H1 (cell line): ENCODE measurements at regions not wholly inside any gene's neighbourhood (a gene's known extent, or its start where the extent isn't known, plus 50 kb on each side); places are given as distances from the start of the nearest gene placed in this dataset.

Experiments used
- CTCF ChIA-PET: fragments of 300-600 bp; sonication (Branson Sonifier 250); formaldehyde crosslinking; loops from one replicate; lab custom pipeline; 2021; ENCODE audit not compliant: partially characterized antibody; lab: Charles Lee
- POLR2A ChIA-PET: fragments of 300-600 bp; sonication (Branson Sonifier 250); formaldehyde crosslinking; loops from one replicate; lab custom pipeline; 2021; ENCODE audit warnings: inconsistent platforms; ENCODE audit not compliant: partially characterized antibody; lab: Charles Lee
- DNase-seq, 2 experiments: peaks; one replicate each; pipeline versions ENCODE4 v3.0.0 to v3.0.0-alpha.2; 2010 to 2022; ENCODE audit warnings: low spot score in 2 of 2, low read depth in 1 of 2, mixed read lengths in 1 of 2
- FAIRE-seq: peaks from 2 replicates; lab custom pipeline; 2011; peaks lifted over from hg19 to GRCh38; lab: Jason Lieb, UNC
- H2AFZ ChIP-seq: 2 replicates; pipeline ENCODE4 v1.8.1; 2012; ENCODE audit warnings: low read length, inconsistent platforms
- H2AK5ac ChIP-seq: 2 replicates; pipeline ENCODE4 v1.6.1; 2013; ENCODE audit warnings: low read depth, low read length
- H2BK120ac ChIP-seq: replicated peaks from 2 replicates; pipeline ENCODE3; 2013; ENCODE audit warnings: low read depth, low read length, inconsistent platforms
- H2BK12ac ChIP-seq: 2 replicates; pipeline ENCODE4 v1.6.1; 2013; ENCODE audit warnings: low read depth, low read length
- H2BK15ac ChIP-seq: 2 replicates; pipeline ENCODE4 v1.6.1; 2013; ENCODE audit warnings: low read length
- H2BK20ac ChIP-seq: 2 replicates; pipeline ENCODE4 v1.6.1; 2013; ENCODE audit warnings: low read length
- H2BK5ac ChIP-seq: 2 replicates; pipeline ENCODE4 v1.6.1; 2013; ENCODE audit warnings: low read depth, low read length
- H3K14ac ChIP-seq: 2 replicates; pipeline ENCODE4 v1.6.1; 2013; ENCODE audit warnings: inconsistent platforms; ENCODE audit not compliant: insufficient read length
- H3K18ac ChIP-seq: 2 replicates; pipeline ENCODE4 v1.6.1; 2013; ENCODE audit warnings: low read length; ENCODE audit errors: extremely low read depth
- H3K23ac ChIP-seq: 2 replicates; pipeline ENCODE4 v1.6.1; 2013; ENCODE audit warnings: inconsistent platforms; ENCODE audit not compliant: insufficient read length
- H3K23me2 ChIP-seq: 2 replicates; pipeline ENCODE4 v1.6.1; 2013; ENCODE audit warnings: low read depth, low read length
- H3K27ac ChIP-seq: 2 replicates; pipeline ENCODE4 v1.6.1; 2011; ENCODE audit warnings: low read depth, low read length, inconsistent platforms
- H3K27me3 ChIP-seq, 4 experiments: replicated peaks in 1 of 4; 1 replicate in 1 of 4; 2 replicates in 3 of 4; pipeline versions ENCODE4 v1.6.1 to v1.8.1; 2011 to 2013; ENCODE audit warnings: low read length in 3 of 4, mild to moderate bottlenecking in 3 of 4, inconsistent platforms in 2 of 4, mixed read lengths in 2 of 4, moderate library complexity in 1 of 4; ENCODE audit not compliant: control insufficient read depth in 3 of 4, insufficient read depth in 3 of 4; ENCODE audit errors: extremely low read depth in 1 of 4
- H3K36me3 ChIP-seq, 4 experiments: 2 replicates each; pipeline versions ENCODE4 v1.6.1 to v1.8.1; 2011 to 2013; ENCODE audit warnings: mild to moderate bottlenecking in 4 of 4, low read length in 3 of 4, moderate library complexity in 2 of 4, control low read depth in 1 of 4, inconsistent platforms in 1 of 4; ENCODE audit not compliant: insufficient read depth in 4 of 4, control insufficient read depth in 2 of 4
- H3K4ac ChIP-seq: replicated peaks from 2 replicates; pipeline ENCODE3; 2013; ENCODE audit warnings: low read length, low read depth, mixed read lengths, inconsistent platforms; ENCODE audit not compliant: insufficient read length
- H3K4me1 ChIP-seq, 4 experiments: replicated peaks in 1 of 4; 1 replicate in 1 of 4; 2 replicates in 3 of 4; pipeline versions ENCODE4 v1.6.1 to v1.8.1; 2011 to 2013; ENCODE audit warnings: low read length in 3 of 4, inconsistent platforms in 2 of 4, mixed read lengths in 1 of 4; ENCODE audit not compliant: insufficient read depth in 4 of 4, control insufficient read depth in 3 of 4
- H3K4me2 ChIP-seq, 2 experiments: 2 replicates each; pipeline versions ENCODE4 v1.6.1 to v1.8.1; 2011 to 2013; ENCODE audit warnings: low read depth in 2 of 2, low read length in 2 of 2, control low read depth in 1 of 2, inconsistent platforms in 1 of 2, mild to moderate bottlenecking in 1 of 2; ENCODE audit not compliant: insufficient read depth in 1 of 2
- H3K4me3 ChIP-seq, 4 experiments: fragments of 200-600, 300-600 bp in 1 of 4; sonication (generic), shearing (Covaris generic), sonication (Bioruptor Twin) in 1 of 4; 2 replicates each; pipeline versions ENCODE4 v1.5.1 to v1.8.1; 2011 to 2016; ENCODE audit warnings: low read length in 4 of 4, low read depth in 3 of 4, control low read depth in 2 of 4, inconsistent platforms in 2 of 4, mild to moderate bottlenecking in 2 of 4, mixed read lengths in 1 of 4, moderate library complexity in 1 of 4; ENCODE audit not compliant: insufficient read depth in 2 of 4; ENCODE audit errors: extremely low read depth in 1 of 4
- H3K56ac ChIP-seq: replicated peaks from 2 replicates; pipeline ENCODE3; 2013; ENCODE audit warnings: low read depth, mild to moderate bottlenecking, mixed read lengths, low read length, inconsistent platforms; ENCODE audit not compliant: insufficient read length
- H3K79me1 ChIP-seq: 2 replicates; pipeline ENCODE4 v1.6.1; 2013; ENCODE audit warnings: low read depth, low read length, control low read depth
- H3K79me2 ChIP-seq, 2 experiments: 2 replicates each; pipeline versions ENCODE4 v1.6.1 to v1.8.1; 2012 to 2013; ENCODE audit warnings: low read length in 2 of 2, mild to moderate bottlenecking in 2 of 2, inconsistent platforms in 1 of 2; ENCODE audit not compliant: insufficient read depth in 2 of 2, control insufficient read depth in 1 of 2
- H3K9ac ChIP-seq, 4 experiments: replicated peaks in 1 of 4; 1 replicate in 1 of 4; 2 replicates in 3 of 4; pipeline versions ENCODE4 v1.6.1 to v1.8.1; 2011 to 2013; ENCODE audit warnings: low read depth in 3 of 4, low read length in 3 of 4, control low read depth in 2 of 4, mild to moderate bottlenecking in 2 of 4, moderate library complexity in 2 of 4, inconsistent platforms in 1 of 4; ENCODE audit errors: extremely low read depth in 1 of 4
- H3K9me3 ChIP-seq, 2 experiments: 2 replicates each; pipeline versions ENCODE4 v1.6.1 to v1.8.1; 2012 to 2013; ENCODE audit warnings: mild to moderate bottlenecking in 2 of 2, moderate library complexity in 2 of 2, control low read depth in 1 of 2, inconsistent platforms in 1 of 2, low read depth in 1 of 2, low read length in 1 of 2, mixed read lengths in 1 of 2; ENCODE audit not compliant: insufficient read depth in 2 of 2
- H4K20me1 ChIP-seq, 2 experiments: replicated peaks in 1 of 2; 2 replicates each; pipeline versions ENCODE3 to v1.8.1; 2011 to 2013; ENCODE audit warnings: inconsistent platforms in 2 of 2, low read length in 2 of 2, mild to moderate bottlenecking in 1 of 2; ENCODE audit not compliant: insufficient read depth in 2 of 2, control insufficient read depth in 1 of 2
- H4K5ac ChIP-seq: 2 replicates; pipeline ENCODE4 v1.6.1; 2013; ENCODE audit warnings: low read length, low read depth, mixed read lengths, inconsistent platforms; ENCODE audit not compliant: insufficient read length
- H4K8ac ChIP-seq: 2 replicates; pipeline ENCODE4 v1.8.0; 2013; ENCODE audit warnings: mild to moderate bottlenecking, moderate library complexity, low read length, inconsistent platforms; ENCODE audit not compliant: insufficient read depth; ENCODE audit errors: extremely low read depth
- H4K91ac ChIP-seq: replicated peaks from 2 replicates; pipeline ENCODE3; 2013; ENCODE audit warnings: low read length, mixed read lengths, inconsistent platforms; ENCODE audit not compliant: insufficient read length
- PHF8 ChIP-seq: fragments of 200-600 bp; sonication (generic); conservative IDR thresholded peaks from 2 replicates; pipeline ENCODE4 v1.7.1; 2012; ENCODE audit warnings: low read depth, mild to moderate bottlenecking, inconsistent platforms, low read length, moderate library complexity
- YY1 ChIP-seq: IDR thresholded peaks from 2 replicates; pipeline ENCODE4 v1.6.1; 2011; ENCODE audit warnings: low read depth, mild to moderate bottlenecking, low read length
- WGBS, 2 experiments: shearing (Covaris generic) in 1 of 2; methylation state at CpG; one replicate each; pipeline versions ENCODE4 v1.1.6 to v1.1.7; 2013 to 2015; ENCODE audit warnings: low lambda C conversion rate in 2 of 2, mixed read lengths in 2 of 2, inconsistent platforms in 1 of 2, low coverage in 1 of 2, missing lambda C conversion rate in 1 of 2; ENCODE audit not compliant: insufficient replicate concordance in 2 of 2, insufficient coverage in 1 of 2, insufficient read length in 1 of 2; ENCODE audit errors: extremely low coverage in 1 of 2, missing lambda C conversion rate in 1 of 2; 5-methylcytosine and 5-hydroxymethylcytosine counted together

- DNase-seq (no peak), FAIRE-seq (no peak)
- Histone ChIP-seq H3K4me3 (no peak overlapping the region), H2AK5ac (no peak overlapping the region), H3K14ac (no peak overlapping the region), H2BK5ac (no peak overlapping the region), H3K36me3 (no peaks in the 10 kb centered on the region), H2BK120ac (no peak overlapping the region), H2BK12ac (no peak overlapping the region), H2BK15ac (no peak overlapping the region), H3K56ac (no peak overlapping the region), H3K23ac (no peak overlapping the region), H2BK20ac (no peak overlapping the region), H3K4me2 (no peak overlapping the region), H4K8ac (no peak overlapping the region), H3K9ac (no peak overlapping the region), H3K4ac (no peak overlapping the region), H4K91ac (no peak overlapping the region), H3K27me3 (no peaks in the 10 kb centered on the region), H4K20me1 (no peaks in the 10 kb centered on the region), H3K27ac (no peak overlapping the region), H3K23me2 (no peaks in the 10 kb centered on the region), H3K9me3 (no peaks in the 10 kb centered on the region), H2AFZ (no peak overlapping the region), H4K5ac (no peak overlapping the region), H3K79me2 (no peaks in the 10 kb centered on the region), H3K79me1 (no peaks in the 10 kb centered on the region), H3K4me1 (no peaks in the 10 kb centered on the region), H3K18ac (no peak overlapping the region)
- TF ChIP-seq PHF8 (no peak), YY1 (no peak)
- POLR2A ChIA-PET, result no interaction called here
- CTCF ChIA-PET, result interaction anchor here (0.7 to 2.8 kb wide), 2 partner anchors 9 to 508 kb away, joined by 4 to 15 read pairs; no protein-coding TSS in a partner anchor
- 90% methylated on average over 2 of the region's 2 CpGs; no CpG with 5 or more reads in 1 of the 2 experiments for WGBS, 2 experiments
These were observed 1037.7 kb upstream of the KLHL29 start for GRCh38 chr2:22347306-22347705.
